ENCODE measurements at regions not wholly inside any gene's neighbourhood (a gene's known extent, or its start where the extent isn't known, plus 50 kb on each side); places are given as distances from the start of the nearest gene placed in this dataset.
A peak's percentile ranks its signal among the peaks of the same experiment; 100 is the strongest.
"Not testable (repeated sequence)": the region's sequence is repeated elsewhere in the genome, so short reads cannot be mapped to it uniquely, and the experiment has no call there.

DNA sequence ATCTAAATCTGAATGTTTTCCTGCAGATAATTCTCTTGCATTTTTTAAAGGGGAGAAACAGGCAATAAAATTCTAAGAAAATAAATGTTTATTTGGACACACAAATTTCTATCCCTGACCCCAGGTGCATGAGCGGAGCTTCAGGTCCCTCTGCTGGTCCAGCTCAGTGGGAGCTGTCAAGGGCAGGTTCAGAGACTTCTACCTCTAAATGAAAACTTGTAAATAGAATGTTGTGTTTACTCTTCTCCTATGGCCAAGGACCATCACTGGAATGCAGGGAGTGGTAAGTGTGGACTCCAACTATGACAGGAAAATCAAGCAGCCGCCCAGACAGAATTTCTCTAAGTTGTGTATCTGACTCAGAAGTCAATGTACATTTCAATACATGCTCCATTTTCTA is 148.6 kb upstream of the TTC29 start:
- no peak overlapping the region for H3K27ac ChIP-seq
- no peak overlapping the region for H3K4me3 ChIP-seq

- Histone ChIP-seq H3K4me3 (no peak overlapping the region), H3K27ac (no peak overlapping the region)
These were observed 151.3 kb upstream of the TTC29 start for GRCh38 chr4:147096667-147097604.

DNA sequence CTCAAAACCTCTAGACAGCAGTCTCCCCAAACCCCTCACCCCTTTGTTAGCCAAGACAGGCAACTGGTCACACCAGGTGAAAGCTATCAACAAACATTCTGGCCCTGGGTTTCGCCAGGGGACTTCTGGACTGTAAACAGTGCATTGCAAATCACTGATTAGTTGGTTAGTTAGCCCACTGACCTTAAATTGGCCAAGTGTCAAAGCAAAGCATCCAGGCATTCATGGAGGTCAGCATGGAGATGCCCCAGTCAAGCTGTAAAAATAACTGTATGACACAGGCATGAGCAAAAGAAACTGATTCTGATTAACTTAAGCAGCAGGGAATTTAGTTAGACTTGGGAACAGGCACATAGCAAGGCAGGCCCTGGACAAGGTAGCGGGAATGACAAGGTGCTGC is 156.0 kb upstream of the TTC29 start:
- no peak overlapping the region for H3K4me3 ChIP-seq
- H3K27ac ChIP-seq = peak overlapping the region in 1 of 21 experiments; percentile 47

DNA sequence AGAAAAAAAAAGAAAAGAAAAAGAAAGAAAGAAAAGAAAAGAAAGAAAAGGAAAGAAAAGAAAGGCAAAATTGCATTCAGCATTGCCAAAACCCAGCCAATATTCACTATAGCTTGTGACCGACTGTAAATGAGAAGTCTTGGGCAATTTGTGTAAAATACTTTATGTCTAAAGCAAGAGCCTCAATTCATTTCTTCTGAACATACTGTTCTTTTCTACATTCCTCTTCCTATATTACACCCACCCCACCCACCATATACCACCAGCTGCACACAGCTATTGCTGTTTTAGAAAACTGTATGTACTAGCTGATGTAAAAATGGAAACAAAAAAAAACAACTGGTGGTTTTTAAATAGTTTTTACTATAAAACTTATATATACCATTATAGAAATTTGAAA is 156.9 kb upstream of the TTC29 start:
- no peak overlapping the region for H3K4me3 ChIP-seq
- H3K27ac ChIP-seq = no peak overlapping the region

DNA sequence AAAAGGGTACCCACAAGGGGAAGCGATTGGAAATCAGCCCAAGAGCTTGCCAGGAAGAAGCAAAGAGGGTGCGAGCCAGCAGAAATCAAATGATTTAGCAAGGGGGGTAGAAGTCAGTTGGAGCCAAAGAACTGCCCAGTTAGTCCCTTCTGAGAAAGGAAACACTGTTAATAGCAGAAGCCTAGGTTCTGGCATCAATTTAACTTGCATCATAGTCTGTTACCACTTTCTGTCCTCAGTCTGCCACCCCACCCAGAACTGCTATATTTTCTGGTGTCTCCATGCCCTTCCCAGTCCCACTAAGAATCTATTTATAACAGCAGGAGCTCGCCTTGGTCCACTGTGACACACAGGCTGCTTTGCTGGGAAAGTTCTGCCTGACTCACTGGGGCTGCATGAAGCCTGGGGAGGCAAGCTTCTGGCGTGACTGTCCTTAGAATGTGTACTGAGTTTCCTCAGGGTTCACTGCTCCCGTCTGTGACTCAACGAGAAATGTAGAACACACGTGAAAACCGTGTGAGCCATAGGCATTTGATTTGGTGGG is 157.8 kb upstream of the TTC29 start:
- H3K27ac ChIP-seq = peak overlapping the region in 9 of 21 experiments; percentile 14 to 54 (median 38)
- H3K4me3 ChIP-seq = no peak overlapping the region

DNA sequence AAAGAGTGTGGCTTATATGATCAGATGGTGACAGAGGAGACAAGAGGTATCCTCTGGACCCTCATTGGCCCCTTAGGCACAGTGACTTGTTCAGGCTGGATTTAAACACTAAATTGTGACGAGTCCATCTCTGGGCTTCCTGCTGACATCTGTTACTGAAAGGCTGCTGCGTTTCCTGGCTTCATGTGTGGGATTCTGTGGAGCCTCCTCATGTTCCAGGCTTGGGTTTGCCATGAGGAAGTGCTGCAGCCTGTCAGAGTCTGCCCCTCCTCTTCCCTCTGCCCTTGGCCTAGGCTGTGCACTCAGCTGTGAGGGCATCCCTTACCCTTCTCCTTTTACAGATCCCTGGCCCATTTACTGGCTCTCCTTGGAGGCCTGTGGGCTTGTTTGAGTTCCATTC is 159.1 kb upstream of the TTC29 start:
- peak overlapping the region in 3 of 21 experiments; percentile 40 to 63 (median 43) for H3K27ac ChIP-seq
- H3K4me3 ChIP-seq = no peak overlapping the region

- Histone ChIP-seq H3K27ac (no peak overlapping the region), H3K4me3 (no peak overlapping the region)
These were observed 162.7 kb upstream of the TTC29 start for GRCh38 chr4:147108409-147108808.

DNA sequence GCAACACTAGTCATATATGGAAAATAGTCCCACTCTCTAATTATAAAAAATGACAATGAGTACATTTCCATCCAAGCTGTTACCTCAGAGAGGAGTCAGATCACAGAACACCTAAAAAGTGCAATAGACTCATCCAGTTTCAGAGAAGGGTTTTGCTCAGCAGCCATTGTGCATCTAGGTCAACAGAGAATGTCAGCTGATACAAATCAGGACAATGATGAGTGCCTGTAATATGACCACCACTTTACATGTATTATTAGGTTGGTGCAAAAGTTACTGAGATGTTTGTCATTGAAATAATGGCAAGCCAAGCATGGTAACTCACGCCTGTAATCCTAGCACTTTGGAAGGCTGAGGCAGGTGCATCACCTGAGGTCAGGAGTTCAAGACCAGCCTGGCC is 164.1 kb upstream of the TTC29 start:
- Histone ChIP-seq H3K4me3 (no peak overlapping the region), H3K27ac (no peak overlapping the region)

GRCh38 chr4:147110473-147111367 is 165.1 kb upstream of the TTC29 start:
- H3K27ac ChIP-seq = peak overlapping the region in 3 of 21 experiments; percentile 12 to 29 (median 23)
- H3K4me3 ChIP-seq = no peak overlapping the region

DNA sequence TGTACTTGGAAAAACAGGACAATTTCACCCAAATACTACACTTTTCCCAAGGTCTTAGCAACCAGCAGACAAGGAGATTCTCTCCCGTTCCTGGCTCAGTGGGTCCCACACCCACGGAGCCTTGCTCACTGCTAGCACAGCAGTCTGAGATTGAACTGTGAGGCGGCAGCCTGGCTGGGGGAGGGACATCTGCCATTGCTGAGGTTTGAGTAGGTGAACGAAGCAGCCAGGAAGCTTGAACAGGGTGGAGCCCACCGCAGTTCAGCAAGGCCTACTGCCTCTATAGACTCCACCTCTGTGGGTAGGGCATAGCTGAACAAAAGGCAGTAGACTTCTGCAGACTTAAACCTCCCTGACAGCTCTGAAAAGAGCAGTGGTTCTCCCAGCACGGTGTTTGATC is 166.5 kb upstream of the TTC29 start:
- H3K4me3 ChIP-seq, H3K27ac ChIP-seq: not testable (repeated sequence)

DNA sequence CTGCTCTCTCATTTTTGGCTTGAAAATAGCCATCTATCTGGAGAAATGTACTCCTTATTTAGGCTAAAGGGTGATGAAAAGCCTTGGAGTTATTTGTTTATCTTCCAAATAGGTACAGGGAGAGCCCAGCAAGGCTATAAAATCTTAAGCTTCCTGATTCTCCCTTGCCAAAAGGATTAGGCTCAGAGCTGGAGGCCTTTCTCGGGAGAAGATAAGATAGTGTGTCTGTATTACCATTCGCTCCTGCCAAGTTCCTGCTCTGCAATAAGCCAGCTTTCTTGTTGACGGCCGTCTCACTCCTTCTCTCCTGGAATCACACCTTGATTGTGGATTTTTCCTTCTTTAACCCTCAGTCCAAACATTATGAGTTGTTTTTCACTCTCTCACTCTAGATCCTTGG is 171.8 kb upstream of the TTC29 start:
- Histone ChIP-seq H3K4me3 (no peak overlapping the region), H3K27ac (no peak overlapping the region)

DNA sequence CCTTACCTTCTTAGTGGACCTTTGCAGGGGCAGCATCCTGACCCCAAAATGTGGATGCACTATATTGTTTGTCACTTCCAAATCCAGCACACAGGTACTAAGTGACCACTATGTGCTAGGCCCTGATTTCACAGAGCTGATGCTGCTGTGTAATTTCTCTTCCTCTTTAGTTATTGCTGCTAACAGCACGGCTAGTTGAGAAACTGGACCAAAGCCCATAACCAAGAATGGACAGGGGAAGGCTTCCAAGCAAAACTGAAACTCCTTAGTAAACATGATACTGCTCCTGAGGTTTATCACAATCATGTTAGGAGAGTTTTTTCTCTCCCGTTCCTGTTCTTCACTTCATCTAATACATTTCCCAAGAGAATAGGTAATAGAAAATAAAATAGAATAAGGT is 172.9 kb upstream of the TTC29 start:
- H3K4me3 ChIP-seq = no peak overlapping the region
- no peak overlapping the region for H3K27ac ChIP-seq

DNA sequence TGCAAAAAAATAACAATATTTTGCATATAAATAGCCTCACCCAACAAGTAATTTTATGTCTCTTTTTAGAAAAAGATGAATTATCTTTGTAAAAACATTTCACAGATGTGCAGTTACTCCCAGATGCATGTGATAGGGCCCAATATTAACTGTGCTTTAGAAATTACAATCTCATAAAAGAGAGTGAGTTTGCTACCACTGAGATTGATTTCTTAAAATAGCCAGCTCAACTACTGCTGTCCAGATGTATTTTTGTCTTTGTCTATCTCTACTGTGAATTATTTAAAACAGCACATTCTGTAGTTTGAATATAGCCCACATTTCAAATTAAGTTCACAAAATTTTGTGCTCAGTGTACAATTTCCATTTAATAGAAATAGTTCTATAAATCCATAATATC is 177.0 kb upstream of the TTC29 start:
- no peak overlapping the region for H3K4me3 ChIP-seq

DNA sequence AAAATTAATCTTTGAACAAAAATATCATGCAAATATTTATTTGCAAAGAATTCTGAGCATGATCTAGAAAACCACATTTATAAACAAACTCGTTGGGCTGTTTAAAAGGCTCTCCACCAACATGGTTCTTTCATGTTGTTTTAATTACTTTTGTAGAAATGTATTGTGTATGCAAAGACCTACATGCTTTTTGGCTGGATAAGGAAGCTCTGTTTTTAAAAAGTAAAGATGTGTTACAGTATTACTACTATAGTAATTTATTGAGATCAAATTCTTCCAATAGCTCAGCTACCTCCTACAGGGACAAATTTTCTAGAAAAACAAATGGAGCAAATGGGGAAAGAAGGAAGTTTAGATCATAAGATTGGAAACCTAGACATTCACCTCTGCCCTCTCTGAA is 177.5 kb upstream of the TTC29 start:
- H3K4me3 ChIP-seq = no peak overlapping the region

More for the DNA sequence above, 177.0 kb upstream of the TTC29 start:
- H3K27ac ChIP-seq = peak overlapping the region in 2 of 21 experiments; percentile 6 to 21

DNA sequence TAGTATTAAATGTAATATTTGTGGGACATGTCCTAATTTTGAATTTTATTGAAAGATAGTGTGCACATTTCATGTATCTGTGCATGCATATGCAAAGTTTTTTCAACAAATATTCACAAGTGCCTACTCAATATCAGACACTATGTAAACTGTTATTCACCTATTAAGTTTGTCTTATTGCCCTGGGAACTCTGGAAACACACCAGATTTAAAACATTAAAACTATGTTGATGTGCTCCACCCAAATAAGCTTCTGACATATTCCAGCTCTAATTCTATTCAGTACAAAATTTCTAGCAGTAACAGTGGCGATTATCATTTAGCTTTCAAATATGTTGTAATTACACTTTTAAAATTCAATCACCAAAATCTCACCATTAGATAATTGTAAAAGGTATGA is 183.1 kb upstream of the TTC29 start:
- Histone ChIP-seq H3K27ac (no peak overlapping the region), H3K4me3 (no peak overlapping the region)

More for the DNA sequence above, 177.5 kb upstream of the TTC29 start:
- peak overlapping the region in 3 of 21 experiments; percentile 6 to 37 (median 21) for H3K27ac ChIP-seq

GRCh38 chr4:147129687-147130086 is 184.0 kb upstream of the TTC29 start:
- H3K27ac ChIP-seq = peak overlapping the region in 2 of 21 experiments; percentile 39 to 43
- H3K4me3 ChIP-seq = no peak overlapping the region

DNA sequence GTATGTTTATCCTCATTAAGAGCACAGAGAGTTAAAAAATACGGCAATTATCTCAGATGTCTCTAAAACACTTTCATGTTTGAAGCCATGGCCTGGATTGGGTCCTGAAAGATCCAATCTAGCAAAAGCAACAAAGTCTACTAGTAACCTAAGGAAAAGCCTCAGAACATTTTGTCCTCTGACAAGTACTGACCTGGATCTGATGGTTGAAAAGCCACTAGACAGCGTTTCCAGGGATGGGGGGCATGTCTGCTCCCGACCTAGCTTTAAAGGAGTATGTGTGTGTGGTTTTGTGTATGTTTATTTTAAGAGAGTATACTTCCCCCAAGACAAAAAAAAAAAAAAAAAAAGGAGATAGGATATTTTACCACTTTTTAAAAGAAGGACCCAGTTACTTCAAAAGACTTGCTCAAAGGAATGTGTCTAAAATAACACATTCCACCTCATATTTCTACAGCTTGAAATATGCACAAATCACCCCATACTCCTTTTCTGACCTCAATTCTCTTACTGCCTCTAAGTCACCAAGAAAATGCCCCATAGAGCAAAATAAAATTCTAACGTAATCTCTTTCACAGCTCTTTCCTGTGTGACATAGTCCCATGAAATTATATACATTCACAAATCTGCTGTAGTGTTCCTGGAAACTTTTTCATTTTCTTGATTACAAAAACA is 189.0 kb upstream of the TTC29 start:
- Histone ChIP-seq H3K27ac (no peak overlapping the region), H3K4me3 (no peak overlapping the region)

GRCh38 chr4:147136310-147136709 is 190.6 kb upstream of the TTC29 start:
- Histone ChIP-seq H3K4me3 (no peak overlapping the region), H3K27ac (no peak overlapping the region)

DNA sequence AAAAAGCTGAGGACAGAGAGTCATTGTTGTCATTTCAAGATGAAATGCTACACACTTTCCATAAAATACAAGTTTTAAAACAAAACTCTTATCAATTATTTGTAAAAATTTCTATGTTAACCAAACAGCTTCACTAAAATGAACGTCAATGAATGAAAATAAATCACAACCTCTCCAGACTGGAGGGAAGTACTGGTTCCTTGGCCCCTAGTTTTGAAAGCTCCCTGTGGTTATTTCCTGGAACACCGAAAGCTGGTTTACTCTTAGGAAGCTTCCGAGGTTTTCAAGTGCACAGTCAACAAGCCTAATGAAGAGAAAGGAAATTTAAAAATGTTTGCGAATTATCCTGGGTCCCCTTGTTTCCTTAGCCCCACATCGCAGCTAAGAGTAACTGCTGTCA is 191.1 kb upstream of the TTC29 start:
- no peak overlapping the region for H3K4me3 ChIP-seq
- H3K27ac ChIP-seq = peak overlapping the region in 1 of 21 experiments; percentile 63

DNA sequence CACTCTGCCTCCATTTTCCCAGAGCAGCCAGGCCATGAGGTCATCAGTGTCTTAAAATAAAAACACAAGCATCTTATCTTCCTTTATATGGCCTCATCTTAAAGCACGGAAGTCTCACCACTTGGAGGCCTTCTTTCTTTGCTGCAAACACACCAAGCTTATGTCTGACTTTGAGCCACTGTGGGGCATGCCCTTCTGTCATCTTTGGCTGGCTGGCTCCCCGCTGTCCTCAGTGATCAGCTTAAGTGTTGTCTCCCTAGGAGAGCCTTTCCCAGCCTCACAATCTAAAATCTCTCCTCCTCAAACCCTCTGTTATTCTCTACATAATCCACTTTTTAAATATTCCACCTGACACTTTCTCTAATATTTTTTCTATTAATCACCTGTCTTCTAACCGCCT is 191.6 kb upstream of the TTC29 start:
- peak overlapping the region in 2 of 21 experiments; percentile 17 to 63 for H3K27ac ChIP-seq

More for the DNA sequence above, 191.6 kb upstream of the TTC29 start:
- no peak overlapping the region for H3K4me3 ChIP-seq

Data from skin epidermis (tissue), 12 donors.